H1 (cell line): ENCODE measurements at regions not wholly inside any gene's neighbourhood (a gene's known extent, or its start where the extent isn't known, plus 50 kb on each side); places are given as distances from the start of the nearest gene placed in this dataset.

ENCODE experiments used
- CTCF ChIA-PET: fragments of 300-600 bp; sonication (Branson Sonifier 250); formaldehyde crosslinking; loops from one replicate; lab custom pipeline; 2021; ENCODE audit not compliant: partially characterized antibody; lab: Charles Lee
- POLR2A ChIA-PET: fragments of 300-600 bp; sonication (Branson Sonifier 250); formaldehyde crosslinking; loops from one replicate; lab custom pipeline; 2021; ENCODE audit warnings: inconsistent platforms; ENCODE audit not compliant: partially characterized antibody; lab: Charles Lee
- DNase-seq, 2 experiments: peaks; one replicate each; pipeline versions ENCODE4 v3.0.0 to v3.0.0-alpha.2; 2010 to 2022; ENCODE audit warnings: low spot score in 2 of 2, low read depth in 1 of 2, mixed read lengths in 1 of 2
- FAIRE-seq: peaks from 2 replicates; lab custom pipeline; 2011; peaks lifted over from hg19 to GRCh38; lab: Jason Lieb, UNC
- H2AFZ ChIP-seq: 2 replicates; pipeline ENCODE4 v1.8.1; 2012; ENCODE audit warnings: low read length, inconsistent platforms
- H2AK5ac ChIP-seq: 2 replicates; pipeline ENCODE4 v1.6.1; 2013; ENCODE audit warnings: low read depth, low read length
- H2BK120ac ChIP-seq: replicated peaks from 2 replicates; pipeline ENCODE3; 2013; ENCODE audit warnings: low read depth, low read length, inconsistent platforms
- H2BK12ac ChIP-seq: 2 replicates; pipeline ENCODE4 v1.6.1; 2013; ENCODE audit warnings: low read depth, low read length
- H2BK15ac ChIP-seq: 2 replicates; pipeline ENCODE4 v1.6.1; 2013; ENCODE audit warnings: low read length
- H2BK20ac ChIP-seq: 2 replicates; pipeline ENCODE4 v1.6.1; 2013; ENCODE audit warnings: low read length
- H2BK5ac ChIP-seq: 2 replicates; pipeline ENCODE4 v1.6.1; 2013; ENCODE audit warnings: low read depth, low read length
- H3K14ac ChIP-seq: 2 replicates; pipeline ENCODE4 v1.6.1; 2013; ENCODE audit warnings: inconsistent platforms; ENCODE audit not compliant: insufficient read length
- H3K18ac ChIP-seq: 2 replicates; pipeline ENCODE4 v1.6.1; 2013; ENCODE audit warnings: low read length; ENCODE audit errors: extremely low read depth
- H3K23ac ChIP-seq: 2 replicates; pipeline ENCODE4 v1.6.1; 2013; ENCODE audit warnings: inconsistent platforms; ENCODE audit not compliant: insufficient read length
- H3K23me2 ChIP-seq: 2 replicates; pipeline ENCODE4 v1.6.1; 2013; ENCODE audit warnings: low read depth, low read length
- H3K27ac ChIP-seq: 2 replicates; pipeline ENCODE4 v1.6.1; 2011; ENCODE audit warnings: low read depth, low read length, inconsistent platforms
- H3K27me3 ChIP-seq, 4 experiments: replicated peaks in 1 of 4; 1 replicate in 1 of 4; 2 replicates in 3 of 4; pipeline versions ENCODE4 v1.6.1 to v1.8.1; 2011 to 2013; ENCODE audit warnings: low read length in 3 of 4, mild to moderate bottlenecking in 3 of 4, inconsistent platforms in 2 of 4, mixed read lengths in 2 of 4, moderate library complexity in 1 of 4; ENCODE audit not compliant: control insufficient read depth in 3 of 4, insufficient read depth in 3 of 4; ENCODE audit errors: extremely low read depth in 1 of 4
- H3K36me3 ChIP-seq, 4 experiments: 2 replicates each; pipeline versions ENCODE4 v1.6.1 to v1.8.1; 2011 to 2013; ENCODE audit warnings: mild to moderate bottlenecking in 4 of 4, low read length in 3 of 4, moderate library complexity in 2 of 4, control low read depth in 1 of 4, inconsistent platforms in 1 of 4; ENCODE audit not compliant: insufficient read depth in 4 of 4, control insufficient read depth in 2 of 4
- H3K4ac ChIP-seq: replicated peaks from 2 replicates; pipeline ENCODE3; 2013; ENCODE audit warnings: low read length, low read depth, mixed read lengths, inconsistent platforms; ENCODE audit not compliant: insufficient read length
- H3K4me1 ChIP-seq, 4 experiments: replicated peaks in 1 of 4; 1 replicate in 1 of 4; 2 replicates in 3 of 4; pipeline versions ENCODE4 v1.6.1 to v1.8.1; 2011 to 2013; ENCODE audit warnings: low read length in 3 of 4, inconsistent platforms in 2 of 4, mixed read lengths in 1 of 4; ENCODE audit not compliant: insufficient read depth in 4 of 4, control insufficient read depth in 3 of 4
- H3K4me2 ChIP-seq, 2 experiments: 2 replicates each; pipeline versions ENCODE4 v1.6.1 to v1.8.1; 2011 to 2013; ENCODE audit warnings: low read depth in 2 of 2, low read length in 2 of 2, control low read depth in 1 of 2, inconsistent platforms in 1 of 2, mild to moderate bottlenecking in 1 of 2; ENCODE audit not compliant: insufficient read depth in 1 of 2
- H3K4me3 ChIP-seq, 4 experiments: fragments of 200-600, 300-600 bp in 1 of 4; sonication (generic), shearing (Covaris generic), sonication (Bioruptor Twin) in 1 of 4; 2 replicates each; pipeline versions ENCODE4 v1.5.1 to v1.8.1; 2011 to 2016; ENCODE audit warnings: low read length in 4 of 4, low read depth in 3 of 4, control low read depth in 2 of 4, inconsistent platforms in 2 of 4, mild to moderate bottlenecking in 2 of 4, mixed read lengths in 1 of 4, moderate library complexity in 1 of 4; ENCODE audit not compliant: insufficient read depth in 2 of 4; ENCODE audit errors: extremely low read depth in 1 of 4
- H3K56ac ChIP-seq: replicated peaks from 2 replicates; pipeline ENCODE3; 2013; ENCODE audit warnings: low read depth, mild to moderate bottlenecking, mixed read lengths, low read length, inconsistent platforms; ENCODE audit not compliant: insufficient read length
- H3K79me1 ChIP-seq: 2 replicates; pipeline ENCODE4 v1.6.1; 2013; ENCODE audit warnings: low read depth, low read length, control low read depth
- H3K79me2 ChIP-seq, 2 experiments: 2 replicates each; pipeline versions ENCODE4 v1.6.1 to v1.8.1; 2012 to 2013; ENCODE audit warnings: low read length in 2 of 2, mild to moderate bottlenecking in 2 of 2, inconsistent platforms in 1 of 2; ENCODE audit not compliant: insufficient read depth in 2 of 2, control insufficient read depth in 1 of 2
- H3K9ac ChIP-seq, 4 experiments: replicated peaks in 1 of 4; 1 replicate in 1 of 4; 2 replicates in 3 of 4; pipeline versions ENCODE4 v1.6.1 to v1.8.1; 2011 to 2013; ENCODE audit warnings: low read depth in 3 of 4, low read length in 3 of 4, control low read depth in 2 of 4, mild to moderate bottlenecking in 2 of 4, moderate library complexity in 2 of 4, inconsistent platforms in 1 of 4; ENCODE audit errors: extremely low read depth in 1 of 4
- H3K9me3 ChIP-seq, 2 experiments: 2 replicates each; pipeline versions ENCODE4 v1.6.1 to v1.8.1; 2012 to 2013; ENCODE audit warnings: mild to moderate bottlenecking in 2 of 2, moderate library complexity in 2 of 2, control low read depth in 1 of 2, inconsistent platforms in 1 of 2, low read depth in 1 of 2, low read length in 1 of 2, mixed read lengths in 1 of 2; ENCODE audit not compliant: insufficient read depth in 2 of 2
- H4K20me1 ChIP-seq, 2 experiments: replicated peaks in 1 of 2; 2 replicates each; pipeline versions ENCODE3 to v1.8.1; 2011 to 2013; ENCODE audit warnings: inconsistent platforms in 2 of 2, low read length in 2 of 2, mild to moderate bottlenecking in 1 of 2; ENCODE audit not compliant: insufficient read depth in 2 of 2, control insufficient read depth in 1 of 2
- H4K5ac ChIP-seq: 2 replicates; pipeline ENCODE4 v1.6.1; 2013; ENCODE audit warnings: low read length, low read depth, mixed read lengths, inconsistent platforms; ENCODE audit not compliant: insufficient read length
- H4K8ac ChIP-seq: 2 replicates; pipeline ENCODE4 v1.8.0; 2013; ENCODE audit warnings: mild to moderate bottlenecking, moderate library complexity, low read length, inconsistent platforms; ENCODE audit not compliant: insufficient read depth; ENCODE audit errors: extremely low read depth
- H4K91ac ChIP-seq: replicated peaks from 2 replicates; pipeline ENCODE3; 2013; ENCODE audit warnings: low read length, mixed read lengths, inconsistent platforms; ENCODE audit not compliant: insufficient read length
- CHD2 ChIP-seq: IDR thresholded peaks from 2 replicates; pipeline ENCODE4 v1.6.1; 2012; ENCODE audit warnings: low read length, improper control_type of control experiment
- EGR1 ChIP-seq: IDR thresholded peaks from 2 replicates; pipeline ENCODE4 v1.6.1; 2011; ENCODE audit warnings: low read depth, low read length, borderline replicate concordance
- EP300 ChIP-seq, 2 experiments: IDR thresholded peaks; 1 replicate in 1 of 2; 2 replicates in 1 of 2; pipeline ENCODE4 v1.6.1; 2011 to 2012; ENCODE audit warnings: low read depth in 2 of 2, low read length in 2 of 2, mild to moderate bottlenecking in 2 of 2, borderline replicate concordance in 1 of 2, inconsistent platforms in 1 of 2, moderate library complexity in 1 of 2
- HDAC2 ChIP-seq, 2 experiments: fragments of 300-600 bp in 1 of 2; sonication (generic) in 1 of 2; IDR thresholded peaks; 2 replicates each; pipeline ENCODE4 v1.6.1; 2011 to 2012; ENCODE audit warnings: low read depth in 2 of 2, low read length in 2 of 2, mild to moderate bottlenecking in 2 of 2, moderate library complexity in 2 of 2, borderline replicate concordance in 1 of 2, inconsistent platforms in 1 of 2
- KDM4A ChIP-seq: IDR thresholded peaks from one replicate; pipeline ENCODE4 v1.7.1; 2012; ENCODE audit warnings: low read depth, mild to moderate bottlenecking, moderate library complexity, low read length, inconsistent platforms; ENCODE audit not compliant: severe bottlenecking
- KDM5A ChIP-seq: fragments of 200-600 bp; IDR thresholded peaks from 2 replicates; pipeline ENCODE4 v1.7.1; 2012; ENCODE audit warnings: mild to moderate bottlenecking, low read length, inconsistent platforms, mixed read lengths
- NANOG ChIP-seq: IDR thresholded peaks from 2 replicates; pipeline ENCODE4 v1.6.1; 2011; ENCODE audit warnings: low read length, low read depth, mild to moderate bottlenecking, inconsistent platforms; ENCODE audit not compliant: insufficient read depth, poor library complexity, severe bottlenecking
- TBP ChIP-seq: IDR thresholded peaks from 2 replicates; pipeline ENCODE4 v1.6.1; 2011; ENCODE audit warnings: low read depth, low read length, improper control_type of control experiment
- TF ChIP-seq, protein P1 (sequence below): IDR thresholded peaks from 2 replicates; pipeline ENCODE4 v1.6.1; 2012; ENCODE audit warnings: low read length, inconsistent platforms
- TF ChIP-seq, protein P2 (sequence below), 3 experiments: IDR thresholded peaks; 1 replicate in 2 of 3; 2 replicates in 1 of 3; pipeline versions ENCODE4 v1.5.1 to v1.6.1; 2011; ENCODE audit warnings: low read length in 3 of 3, mild to moderate bottlenecking in 3 of 3, inconsistent platforms in 2 of 3, low read depth in 1 of 3, moderate library complexity in 1 of 3; ENCODE audit not compliant: insufficient read depth in 1 of 3; ENCODE audit errors: control extremely low read depth in 1 of 3

DNA sequence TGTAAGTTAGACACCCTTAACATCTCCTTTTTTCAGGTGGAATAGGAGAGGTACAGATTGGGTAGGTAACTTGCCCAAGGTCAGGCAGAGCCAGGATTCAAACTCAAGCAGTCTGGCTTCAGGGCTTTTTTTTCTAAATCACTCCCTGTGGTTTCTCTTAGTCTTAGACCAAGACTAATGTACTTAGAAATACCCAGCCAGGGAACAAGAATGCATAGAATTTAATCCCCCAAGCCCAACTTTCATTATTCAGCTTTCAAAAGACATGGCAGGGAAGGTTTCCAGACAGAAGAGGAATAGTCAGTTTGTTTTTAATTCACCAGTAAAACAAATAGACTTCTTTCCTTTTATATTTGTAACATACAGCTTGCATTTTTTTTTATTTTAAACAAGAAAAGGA lies 305.2 kb upstream of the RBFOX1 start:
- Histone ChIP-seq H3K23ac (no peak overlapping the region), H3K14ac (no peak overlapping the region), H3K79me2 (no peaks in the 10 kb centered on the region), H3K4ac (no peak overlapping the region), H2BK20ac (no peak overlapping the region), H2BK5ac (no peak overlapping the region), H4K20me1 (no peaks in the 10 kb centered on the region), H2BK120ac (no peak overlapping the region), H3K4me2 (no peak overlapping the region), H3K79me1 (no peaks in the 10 kb centered on the region), H3K23me2 (no peaks in the 10 kb centered on the region), H3K9ac (no peak overlapping the region), H3K4me3 (no peak overlapping the region), H3K4me1 (peaks cover 0 to 5% (median 2%) of the 10 kb centered on the region in 4 experiments; a peak in 4 of 7 replicates), H3K27ac (no peak overlapping the region), H3K9me3 (no peaks in the 10 kb centered on the region), H3K36me3 (no peaks in the 10 kb centered on the region), H2BK12ac (no peak overlapping the region), H2AK5ac (no peak overlapping the region), H3K18ac (no peak overlapping the region), H3K27me3 (no peaks in the 10 kb centered on the region), H4K8ac (no peak overlapping the region), H4K5ac (no peak overlapping the region), H4K91ac (no peak overlapping the region), H2BK15ac (no peak overlapping the region), H2AFZ (no peak overlapping the region), H3K56ac (no peak overlapping the region)
- ChIA-PET CTCF (interaction anchor here (0.8 to 2.1 kb wide), 9 partner anchors 10 to 1020 kb away, joined by 3 to 12 read pairs (median 3); no protein-coding TSS in a partner anchor), POLR2A (no interaction called here)
- no peak for DNase-seq
- FAIRE-seq: no peak
- TF ChIP-seq NANOG (no peak), EGR1 (no peak), KDM4A (no peak), EP300 (IDR thresholded peaks at IDR 0.05; ENCODE audit: borderline replicate concordance in 1 of 2, low read depth in 2 of 2, low read length in 2 of 2) (no peak), KDM5A (no peak), TBP (no peak), HDAC2 (IDR thresholded peaks at IDR 0.05; ENCODE audit: borderline replicate concordance in 1 of 2, low read depth in 2 of 2, low read length in 2 of 2) (no peak), CHD2 (no peak)
- TF ChIP-seq, protein P1, sequence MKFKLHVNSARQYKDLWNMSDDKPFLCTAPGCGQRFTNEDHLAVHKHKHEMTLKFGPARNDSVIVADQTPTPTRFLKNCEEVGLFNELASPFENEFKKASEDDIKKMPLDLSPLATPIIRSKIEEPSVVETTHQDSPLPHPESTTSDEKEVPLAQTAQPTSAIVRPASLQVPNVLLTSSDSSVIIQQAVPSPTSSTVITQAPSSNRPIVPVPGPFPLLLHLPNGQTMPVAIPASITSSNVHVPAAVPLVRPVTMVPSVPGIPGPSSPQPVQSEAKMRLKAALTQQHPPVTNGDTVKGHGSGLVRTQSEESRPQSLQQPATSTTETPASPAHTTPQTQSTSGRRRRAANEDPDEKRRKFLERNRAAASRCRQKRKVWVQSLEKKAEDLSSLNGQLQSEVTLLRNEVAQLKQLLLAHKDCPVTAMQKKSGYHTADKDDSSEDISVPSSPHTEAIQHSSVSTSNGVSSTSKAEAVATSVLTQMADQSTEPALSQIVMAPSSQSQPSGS: no peak
- TF ChIP-seq, protein P2, sequence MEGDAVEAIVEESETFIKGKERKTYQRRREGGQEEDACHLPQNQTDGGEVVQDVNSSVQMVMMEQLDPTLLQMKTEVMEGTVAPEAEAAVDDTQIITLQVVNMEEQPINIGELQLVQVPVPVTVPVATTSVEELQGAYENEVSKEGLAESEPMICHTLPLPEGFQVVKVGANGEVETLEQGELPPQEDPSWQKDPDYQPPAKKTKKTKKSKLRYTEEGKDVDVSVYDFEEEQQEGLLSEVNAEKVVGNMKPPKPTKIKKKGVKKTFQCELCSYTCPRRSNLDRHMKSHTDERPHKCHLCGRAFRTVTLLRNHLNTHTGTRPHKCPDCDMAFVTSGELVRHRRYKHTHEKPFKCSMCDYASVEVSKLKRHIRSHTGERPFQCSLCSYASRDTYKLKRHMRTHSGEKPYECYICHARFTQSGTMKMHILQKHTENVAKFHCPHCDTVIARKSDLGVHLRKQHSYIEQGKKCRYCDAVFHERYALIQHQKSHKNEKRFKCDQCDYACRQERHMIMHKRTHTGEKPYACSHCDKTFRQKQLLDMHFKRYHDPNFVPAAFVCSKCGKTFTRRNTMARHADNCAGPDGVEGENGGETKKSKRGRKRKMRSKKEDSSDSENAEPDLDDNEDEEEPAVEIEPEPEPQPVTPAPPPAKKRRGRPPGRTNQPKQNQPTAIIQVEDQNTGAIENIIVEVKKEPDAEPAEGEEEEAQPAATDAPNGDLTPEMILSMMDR (IDR thresholded peaks at IDR 0.05; ENCODE audit: control extremely low read depth in 1 of 3, insufficient read depth in 1 of 3, low read depth in 1 of 3, low read length in 3 of 3): no peak
